GM19467 (cell line): ENCODE measurements at regions not wholly inside any gene's neighbourhood (a gene's known extent, or its start where the extent isn't known, plus 50 kb on each side); places are given as distances from the start of the nearest gene placed in this dataset.

Source experiments
- ATAC-seq: cut with Tn5 transposase; IDR thresholded peaks from one replicate; pipeline ENCODE4 v1.9.1; 2021; ENCODE audit warnings: mild to moderate bottlenecking, moderate library complexity; ENCODE audit not compliant: unreplicated experiment

DNA sequence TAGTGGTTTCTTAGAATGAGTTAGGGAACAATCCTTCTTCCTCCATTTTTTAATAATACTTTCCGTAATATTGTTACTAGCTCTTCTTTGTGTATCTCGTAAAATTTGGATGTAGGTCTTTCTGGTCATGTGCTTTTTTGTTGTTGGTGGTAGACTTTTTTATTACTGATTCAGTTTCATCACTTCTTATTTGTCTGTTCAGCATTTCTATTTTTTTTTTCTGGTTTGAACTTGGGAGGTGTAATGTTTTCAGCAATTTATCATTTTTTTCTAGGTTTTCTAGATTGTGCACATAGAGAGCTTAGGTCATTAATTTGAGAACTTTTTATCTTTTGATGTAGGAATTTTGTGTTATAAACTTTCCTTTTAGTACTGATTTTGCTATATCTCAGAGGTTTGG lies 1299.9 kb downstream of the FSCB start:
- ATAC-seq = no peak

DNA sequence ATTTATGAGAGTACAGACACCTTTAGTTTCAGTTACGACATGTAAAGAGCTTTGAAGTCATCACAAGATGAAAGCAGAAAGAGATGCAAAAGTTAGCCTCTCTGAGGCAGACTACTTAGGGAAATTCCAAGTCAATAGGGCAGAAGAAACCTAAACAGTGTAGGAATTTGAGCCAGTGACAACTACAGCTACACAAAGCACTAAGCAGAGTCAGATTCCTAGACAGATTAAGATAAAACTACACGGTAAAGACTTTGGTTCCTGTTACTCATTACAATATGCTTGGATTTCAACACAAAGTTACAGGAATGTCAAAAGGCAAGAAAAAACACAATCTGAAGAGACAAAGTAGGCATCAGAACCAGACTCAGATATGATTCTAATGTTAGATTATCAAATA lies 1302.3 kb downstream of the FSCB start:
- ATAC-seq = no peak

DNA sequence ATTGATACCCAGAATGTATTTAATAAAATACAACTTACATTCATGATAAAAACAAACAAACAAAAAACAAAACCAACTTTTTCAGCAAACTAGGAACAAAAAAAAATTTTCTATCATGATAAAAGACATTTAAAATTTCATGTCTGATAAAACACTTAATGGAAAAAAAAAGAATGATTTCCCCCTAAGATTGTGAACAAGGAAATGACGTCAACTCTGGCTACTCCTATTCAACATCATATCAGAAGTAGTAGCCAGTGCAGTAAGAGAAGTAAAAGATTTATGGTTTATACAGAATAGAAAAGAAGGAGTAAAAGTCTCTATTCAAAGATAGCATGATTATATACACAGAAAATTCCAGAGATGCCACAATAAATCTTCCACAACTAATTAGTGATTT lies 1306.6 kb downstream of the FSCB start:
- no peak for ATAC-seq

DNA sequence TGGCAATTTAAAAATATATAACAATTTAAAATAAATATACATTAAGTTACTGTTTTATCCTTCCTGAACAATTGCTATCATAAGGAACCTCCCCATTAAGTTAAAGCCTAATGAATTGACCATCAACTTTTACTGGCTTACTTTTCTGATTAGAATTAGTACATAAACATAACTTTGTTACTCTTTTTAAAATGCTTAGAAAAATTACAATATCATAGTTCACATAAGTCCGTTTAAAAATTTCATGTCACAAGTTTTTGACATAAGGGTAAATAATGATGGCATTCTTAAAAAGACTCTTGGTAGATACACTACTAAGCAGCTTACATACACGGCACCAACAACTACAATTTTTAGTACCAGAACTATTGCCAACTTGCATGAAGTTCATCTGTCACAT lies 1308.6 kb downstream of the FSCB start:
- ATAC-seq = no peak

DNA sequence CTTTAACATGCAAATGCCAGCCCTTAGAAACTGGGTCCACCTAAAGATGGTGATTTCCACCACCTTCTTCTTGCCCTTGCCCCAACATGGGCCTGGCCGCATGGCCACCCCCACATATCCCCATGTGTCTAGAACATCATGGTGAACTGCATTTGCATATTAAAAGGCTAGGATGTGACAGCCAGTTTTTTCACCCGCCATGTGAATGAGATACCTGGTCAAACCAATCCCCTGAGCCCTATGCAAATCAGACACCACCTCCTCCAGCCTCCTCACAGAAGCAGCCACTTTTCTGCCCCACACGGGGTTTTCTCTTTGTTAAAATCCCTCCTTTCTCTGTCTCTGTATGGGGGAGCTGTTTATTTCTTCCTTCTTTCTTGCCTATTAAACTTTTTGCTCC lies 1322.5 kb downstream of the FSCB start:
- ATAC-seq = no peak

DNA sequence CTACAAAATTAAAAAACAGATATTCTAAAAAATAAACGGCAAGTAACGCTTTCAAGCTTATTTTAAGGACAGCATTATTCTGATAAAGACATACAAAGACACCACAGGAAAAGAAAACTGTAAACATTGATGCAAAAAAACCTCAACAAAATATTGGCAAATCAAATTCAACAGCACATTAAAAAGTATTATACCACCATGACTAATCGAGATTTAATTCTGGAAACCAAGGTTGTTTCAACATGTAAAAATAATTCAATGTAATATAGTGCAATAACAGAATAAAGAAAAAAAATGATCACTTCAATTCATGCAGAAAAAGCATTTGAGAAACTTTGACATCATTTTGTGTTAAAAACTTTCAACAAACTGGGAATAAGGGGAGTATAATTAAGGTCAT lies 1323.2 kb downstream of the FSCB start:
- ATAC-seq = no peak

DNA sequence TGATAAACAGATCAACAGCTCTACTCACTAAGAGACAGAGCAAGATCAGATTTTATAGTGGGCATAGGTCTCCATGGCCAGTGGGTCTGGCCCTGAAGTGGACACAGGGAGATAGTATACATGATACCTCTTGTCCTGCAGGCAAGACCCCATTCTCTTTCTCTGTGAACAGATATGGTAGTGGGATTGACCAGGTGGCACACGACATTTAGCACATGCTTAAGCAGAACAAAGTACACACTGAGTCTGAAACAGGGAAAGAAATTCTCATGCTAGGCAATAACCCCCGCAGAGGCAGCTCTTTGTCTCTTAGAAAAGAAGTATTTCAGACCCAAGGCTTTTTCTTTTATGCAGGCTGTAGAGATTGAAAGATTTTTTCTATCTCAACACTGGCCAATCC lies 1331.2 kb downstream of the FSCB start:
- ATAC-seq = no peak

DNA sequence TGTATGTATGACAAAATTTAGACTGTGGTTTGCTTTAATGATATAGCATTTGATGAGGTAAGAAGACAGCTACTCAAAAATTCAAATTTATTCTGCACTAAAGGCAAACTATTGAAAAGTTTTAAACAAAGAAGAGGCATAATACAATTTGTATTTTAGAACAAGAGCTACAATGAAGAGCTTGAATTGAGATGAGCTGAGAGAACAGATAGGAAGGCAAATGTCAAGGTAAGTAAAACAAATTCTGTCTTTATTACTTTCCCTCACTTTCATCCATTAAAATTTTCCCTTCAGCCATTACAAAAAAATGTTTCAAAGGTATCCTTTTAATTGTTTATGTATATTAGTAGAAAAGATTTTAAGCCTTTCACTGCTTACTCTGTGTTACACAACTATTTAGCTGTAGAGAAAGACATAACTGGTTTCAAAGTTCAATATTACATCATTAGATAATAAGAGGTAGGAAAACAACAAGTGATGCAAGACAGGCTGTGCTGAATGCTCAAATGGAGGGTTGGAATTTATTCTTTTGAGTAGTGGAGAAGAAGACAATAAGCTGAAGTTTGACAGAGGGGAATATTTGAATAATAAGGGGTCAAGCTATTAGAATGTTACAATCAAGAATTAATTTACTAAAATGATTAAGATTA lies 1334.1 kb downstream of the FSCB start:
- no peak for ATAC-seq

DNA sequence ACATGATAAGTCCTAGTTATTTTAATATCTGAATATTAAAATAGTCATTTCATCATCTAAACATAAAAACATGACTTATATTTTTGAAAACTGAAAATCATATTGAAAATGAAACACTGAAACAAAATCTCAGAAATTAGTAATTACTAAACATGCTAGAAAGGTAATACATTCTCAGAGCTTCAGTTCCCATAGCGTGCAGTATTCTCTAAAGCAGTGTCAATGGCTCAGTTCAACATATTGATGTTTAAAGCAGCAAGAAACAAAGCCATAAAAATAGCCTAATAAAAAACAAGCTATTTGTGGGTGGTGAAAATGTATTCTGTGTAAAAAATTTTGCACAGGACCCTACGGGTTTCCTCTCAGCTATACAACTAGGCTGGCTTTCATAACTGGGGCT lies 1337.4 kb downstream of the FSCB start:
- no peak for ATAC-seq

DNA sequence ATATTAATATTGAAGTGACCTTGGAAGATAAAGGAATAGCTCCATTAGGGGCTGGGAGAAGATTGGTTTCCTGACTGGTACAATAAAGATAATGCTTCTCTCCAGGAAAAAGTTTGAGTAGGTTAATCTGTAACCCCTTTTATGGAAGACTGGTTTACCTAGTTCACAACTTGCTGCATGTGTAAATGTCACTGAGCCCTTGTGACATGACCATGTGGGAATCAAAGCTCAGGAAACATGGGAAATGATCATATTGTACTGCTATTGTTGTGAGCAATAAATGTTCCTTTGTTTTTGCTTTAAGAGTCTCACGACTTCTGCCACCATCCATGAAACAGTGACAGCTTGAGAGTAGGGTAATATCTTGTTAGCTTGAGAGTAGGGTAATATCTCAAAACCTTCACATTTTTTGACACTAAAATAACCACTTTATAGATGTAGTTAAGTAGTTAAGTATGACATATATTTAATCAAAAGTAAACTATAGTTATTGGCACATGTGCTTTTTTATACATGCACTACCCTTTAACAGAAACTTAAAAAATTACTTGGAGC lies 1338.6 kb downstream of the FSCB start:
- ATAC-seq = no peak

DNA sequence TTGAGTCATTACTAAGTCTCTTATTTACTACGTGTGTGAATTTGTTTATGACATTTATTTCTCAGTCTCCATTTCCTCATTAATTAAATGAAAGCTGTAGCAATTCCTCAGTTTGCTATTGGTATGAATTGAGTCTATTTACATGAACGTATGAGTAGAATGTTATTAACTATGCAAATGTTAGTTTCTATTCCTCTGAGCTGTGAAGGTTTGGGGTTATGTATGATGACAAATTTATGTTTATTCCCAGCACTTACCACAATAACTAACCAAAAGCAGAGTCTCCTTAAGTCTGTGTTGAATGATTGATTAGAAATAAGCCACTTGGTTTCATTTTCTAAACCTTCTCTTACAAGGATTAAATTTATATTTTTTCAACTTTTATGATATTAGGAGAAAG lies 1340.9 kb downstream of the FSCB start:
- ATAC-seq = no peak

DNA sequence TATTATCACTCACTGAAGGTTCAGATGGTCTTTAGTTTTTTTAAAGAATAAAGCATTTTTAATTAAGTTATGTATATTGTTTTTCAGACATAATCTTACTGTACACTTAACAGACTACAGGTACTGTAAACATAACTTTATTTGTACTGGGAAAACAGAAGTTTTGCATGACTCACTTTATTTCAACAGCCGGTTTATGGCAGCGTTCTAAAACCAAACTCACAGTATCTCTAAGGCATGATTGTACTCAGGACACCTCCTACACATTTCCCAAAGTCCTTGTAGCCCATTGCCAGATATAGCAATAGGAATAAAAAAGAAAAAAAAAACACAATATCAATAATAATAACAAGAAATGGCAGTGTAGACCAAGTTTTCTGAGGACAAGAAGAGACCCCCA lies 1341.4 kb downstream of the FSCB start:
- ATAC-seq = no peak

DNA sequence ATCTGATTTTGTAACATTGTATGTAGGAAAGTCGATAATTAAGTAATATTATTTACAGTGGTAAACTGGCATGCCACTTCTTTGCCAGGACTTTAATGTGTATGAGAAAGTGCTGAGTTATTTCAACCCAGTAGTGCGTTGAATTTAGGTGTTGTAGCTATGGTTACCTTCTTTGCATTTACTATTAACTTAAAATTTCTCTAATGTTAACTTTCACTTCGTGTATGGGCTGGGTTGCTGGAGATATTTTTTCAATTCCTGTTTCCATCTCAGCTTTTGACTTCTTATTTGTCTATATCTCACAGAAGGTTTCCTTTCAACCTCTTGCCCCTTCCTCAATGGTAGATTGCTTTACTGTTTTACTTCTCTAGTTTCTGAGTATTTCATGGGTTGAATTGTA lies 1345.6 kb downstream of the FSCB start:
- no peak for ATAC-seq

DNA sequence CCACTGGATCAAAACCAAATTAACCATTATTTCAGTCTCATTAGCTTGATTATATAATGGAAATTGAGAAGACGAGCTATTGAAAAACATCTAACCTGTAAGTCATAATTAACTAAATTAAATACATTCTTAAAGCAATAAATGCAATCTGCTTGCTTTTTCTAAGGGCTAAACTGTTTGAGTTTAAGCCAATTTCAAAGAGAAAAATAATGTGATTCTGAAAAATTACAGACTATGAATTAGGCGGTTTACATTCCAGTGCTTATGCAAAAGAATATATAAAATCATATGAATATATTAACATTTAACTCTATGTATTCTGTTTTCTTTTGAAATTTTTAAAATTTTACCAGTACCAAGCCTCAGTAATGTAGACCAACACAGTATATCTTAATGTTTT lies 1349.4 kb downstream of the FSCB start:
- no peak for ATAC-seq

DNA sequence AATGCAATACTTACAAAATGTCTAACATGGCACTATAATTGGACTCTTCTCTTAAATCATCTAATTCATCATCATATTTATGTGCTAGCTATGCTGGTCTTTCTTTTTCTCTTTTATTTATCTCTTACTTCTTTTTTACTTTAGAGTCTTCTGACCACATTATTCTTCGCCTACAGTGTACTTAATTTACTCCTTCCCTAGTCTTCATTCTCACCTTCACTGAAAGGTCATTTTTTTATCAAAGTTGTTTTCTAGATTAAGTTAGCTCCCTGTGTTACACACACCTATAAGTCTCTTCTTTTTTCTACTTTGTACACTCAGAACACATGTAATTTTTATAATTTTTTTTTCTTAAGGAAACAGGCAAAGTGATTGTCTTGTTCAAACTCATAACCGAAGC lies 1351.2 kb downstream of the FSCB start:
- ATAC-seq = no peak

DNA sequence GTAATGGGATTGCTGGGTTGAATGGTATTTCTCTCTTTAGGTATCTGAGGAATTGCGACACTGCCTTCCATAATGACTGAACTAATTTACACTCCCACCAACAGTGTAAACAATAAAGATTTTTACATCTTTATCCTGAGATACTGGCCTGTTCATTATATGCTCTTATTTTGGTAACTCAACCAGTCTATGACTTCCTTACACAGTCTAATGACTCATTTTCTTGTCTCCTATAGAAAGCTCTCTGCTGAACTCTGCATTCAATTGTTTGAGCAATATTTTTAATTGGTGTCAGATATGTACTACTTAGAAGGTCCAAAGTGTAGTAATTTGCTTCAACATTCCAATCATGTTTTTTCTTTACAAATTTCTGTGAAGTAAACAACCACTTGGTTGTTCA lies 1351.8 kb downstream of the FSCB start:
- no peak for ATAC-seq

DNA sequence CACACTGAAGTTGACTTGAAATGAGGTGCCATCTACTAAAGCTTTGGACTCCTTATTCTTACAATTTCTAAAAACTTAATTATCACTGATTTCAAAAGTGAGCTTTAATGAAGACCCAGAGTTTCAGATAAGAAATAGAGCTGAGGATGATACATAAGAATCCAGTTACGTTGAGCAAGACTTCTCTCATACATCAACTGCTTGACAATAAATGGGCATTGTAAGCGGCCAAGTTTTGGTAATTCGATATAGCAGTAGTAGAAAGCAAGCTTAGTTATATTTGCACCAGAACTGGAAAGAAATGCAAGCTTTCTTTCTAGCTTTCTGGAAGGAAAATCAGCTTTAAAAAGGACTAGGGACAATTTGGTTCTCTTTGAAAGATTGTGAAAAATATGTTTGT lies 1359.6 kb downstream of the FSCB start:
- no peak for ATAC-seq

DNA sequence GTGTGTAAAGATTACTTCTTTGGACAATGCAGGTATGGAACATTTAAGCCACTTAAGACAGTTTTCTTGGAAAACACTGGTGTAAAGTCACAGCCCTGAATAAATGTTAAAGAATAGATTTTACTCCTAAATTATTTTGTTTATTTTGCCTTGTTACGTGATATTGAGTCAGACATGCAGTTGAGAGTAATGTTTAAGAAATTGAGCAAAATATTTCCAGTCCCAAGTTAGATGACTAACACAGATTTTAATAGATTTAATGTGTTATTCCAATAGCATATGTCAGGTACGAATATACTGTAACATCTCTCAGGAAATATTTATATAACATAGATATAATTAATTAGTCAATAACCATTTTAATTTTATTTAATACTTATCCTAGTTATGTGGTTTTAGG lies 1361.7 kb downstream of the FSCB start:
- ATAC-seq = no peak

DNA sequence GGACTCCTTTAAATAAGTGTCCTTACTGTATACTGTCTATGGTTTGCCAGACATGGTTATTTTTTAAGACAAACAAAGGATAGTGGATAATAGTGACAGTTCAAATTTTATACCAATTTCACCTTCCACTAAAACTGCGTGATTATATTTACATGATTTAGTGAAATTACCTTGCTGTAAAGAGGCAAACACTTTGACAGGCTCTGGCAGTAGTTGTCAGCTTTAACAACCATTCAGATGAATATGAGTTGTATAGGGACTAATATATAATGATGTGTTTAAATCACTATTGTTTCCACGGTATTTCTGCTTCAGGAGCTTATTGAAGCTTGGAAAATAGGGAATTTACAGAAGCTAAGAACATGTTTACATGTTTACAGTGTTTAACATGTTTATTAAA lies 1364.0 kb downstream of the FSCB start:
- no peak for ATAC-seq

DNA sequence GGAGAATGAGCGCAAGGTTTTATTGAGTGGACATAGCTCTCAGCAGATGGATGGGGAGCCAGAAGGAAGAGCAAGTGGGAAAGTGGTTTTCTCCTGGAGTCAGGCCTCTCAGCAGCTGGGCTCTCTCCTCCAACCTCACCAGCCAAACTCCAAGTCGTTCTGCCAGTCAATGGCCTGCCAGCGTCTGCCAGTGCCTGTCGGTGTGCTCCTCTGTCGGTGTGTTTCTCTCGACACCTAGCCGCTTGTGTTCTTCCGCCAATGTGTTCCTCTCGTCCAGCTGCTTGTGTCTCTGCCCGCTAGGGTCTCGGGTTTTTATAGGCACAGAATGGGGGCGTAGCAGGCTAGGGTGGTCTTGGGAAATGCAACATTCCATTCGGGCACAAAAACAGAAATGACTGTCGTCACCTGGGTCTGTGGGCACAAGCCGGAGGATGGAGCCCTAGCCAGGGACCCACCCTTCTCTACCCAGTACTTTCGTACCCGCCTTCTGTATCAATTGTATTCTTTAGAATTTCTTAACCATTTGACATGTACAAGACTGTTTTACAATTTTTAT lies 1365.4 kb downstream of the FSCB start:
- no peak for ATAC-seq

DNA sequence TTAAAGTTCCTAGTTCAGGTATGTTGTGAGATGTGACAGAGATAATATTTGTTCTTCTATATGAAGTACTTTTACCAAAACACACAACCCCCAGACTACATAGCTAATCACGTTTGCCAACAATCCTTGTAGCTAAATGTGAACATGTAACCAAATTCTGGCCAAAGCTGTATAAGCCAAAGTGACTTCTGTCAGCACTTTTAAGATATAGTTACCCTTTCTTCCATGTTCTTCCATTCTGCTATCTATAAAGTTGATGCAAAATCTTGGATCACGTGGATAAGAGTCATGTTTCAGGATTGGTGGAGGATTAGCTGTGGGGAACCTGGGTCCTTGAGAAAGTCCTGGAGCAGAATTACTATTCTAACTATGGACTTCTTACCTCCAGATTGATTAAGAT lies 1366.6 kb downstream of the FSCB start:
- ATAC-seq = no peak

DNA sequence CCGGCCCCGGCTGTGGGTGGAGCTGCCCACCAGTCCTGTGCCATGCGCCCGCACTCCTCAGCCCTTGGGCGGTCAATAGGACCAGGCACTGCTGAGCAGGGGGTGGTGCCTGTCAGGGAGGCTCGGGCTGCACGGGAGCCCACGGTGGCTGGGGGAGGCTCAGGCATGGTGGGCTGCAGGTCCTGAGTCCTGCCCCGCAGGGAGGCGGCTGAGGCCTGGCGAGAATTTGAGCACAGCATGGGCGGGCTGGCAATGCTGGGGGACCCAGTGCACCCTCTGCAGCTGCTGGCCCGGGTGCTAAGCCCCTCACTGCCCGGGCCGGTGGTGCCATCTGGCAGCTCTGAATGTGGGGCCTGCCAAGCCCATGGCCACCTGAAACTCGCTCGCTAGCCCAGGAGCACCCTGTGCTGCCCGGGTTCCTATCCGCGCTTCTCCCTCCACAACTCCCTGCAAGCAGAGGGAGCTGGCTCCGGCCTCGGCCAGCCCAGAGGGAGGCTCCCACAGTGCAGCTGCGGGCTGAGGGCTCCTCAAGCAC lies 1371.1 kb downstream of the FSCB start:
- ATAC-seq = no peak

DNA sequence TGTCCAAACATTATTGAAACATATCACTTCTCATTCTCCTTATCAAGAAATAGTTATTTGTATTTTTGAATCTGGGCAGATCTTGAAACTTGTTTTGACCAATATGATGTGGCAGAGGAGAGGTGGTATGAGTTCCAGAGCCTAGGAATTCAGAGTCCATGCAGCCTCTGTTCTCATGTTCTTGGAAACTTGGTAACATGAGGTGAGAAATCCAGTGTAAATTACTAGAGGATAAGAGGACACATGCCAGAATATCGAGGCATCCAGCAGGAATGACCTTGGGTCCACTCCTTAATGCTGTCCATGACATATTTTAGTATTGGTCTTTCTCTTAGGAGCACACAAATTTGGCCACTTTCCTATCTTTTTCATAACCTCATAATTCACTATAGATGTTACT lies 1374.6 kb downstream of the FSCB start:
- ATAC-seq = no peak
